DND-41 (cell line): ENCODE measurements at regions not wholly inside any gene's neighbourhood (a gene's known extent, or its start where the extent isn't known, plus 50 kb on each side); places are given as distances from the start of the nearest gene placed in this dataset.

Experiments
- CTCF ChIP-seq: IDR thresholded peaks from 2 replicates; pipeline ENCODE4 v1.5.1; 2012; ENCODE audit warnings: borderline replicate concordance, low read length, moderate library complexity, mild to moderate bottlenecking; ENCODE audit not compliant: poor library complexity, severe bottlenecking; ENCODE audit errors: extremely low read depth
- EZH2 ChIP-seq: IDR thresholded peaks from 3 replicates; pipeline ENCODE4 v1.6.1; 2012; ENCODE audit warnings: borderline replicate concordance, low read depth, mild to moderate bottlenecking, moderate library complexity, low read length, inconsistent platforms; ENCODE audit not compliant: severe bottlenecking

GRCh38 chr16:49049191-49049590 is 232.4 kb downstream of the CBLN1 start:
- TF ChIP-seq CTCF (no peak), EZH2 (no peak)
